ENCODE measurements at regions not wholly inside any gene's neighbourhood (a gene's known extent, or its start where the extent isn't known, plus 50 kb on each side); places are given as distances from the start of the nearest gene placed in this dataset.

GRCh38 chr15:61584410-61584809, 355.3 kb upstream of the RORA start:
- Mint-ChIP-seq H3K4me3 (no peak overlapping the region), H3K36me3 (no peaks in the 10 kb centered on the region), H3K9me3 (peaks cover 5% of the 10 kb centered on the region), H3K27ac (no peak overlapping the region), H3K4me1 (ENCODE audit: unreplicated experiment) (no peaks in the 10 kb centered on the region), H3K27me3 (no peaks in the 10 kb centered on the region)
- no peak for TF ChIP-seq CTCF (conservative IDR thresholded peaks at IDR 0.05)
- no peak for DNase-seq (ENCODE audit: extremely low spot score, unreplicated experiment)

GRCh38 chr15:61582092-61582491, 353.0 kb upstream of the RORA start:
- Mint-ChIP-seq H3K27ac (no peak overlapping the region), H3K4me3 (no peak overlapping the region), H3K27me3 (no peaks in the 10 kb centered on the region), H3K4me1 (ENCODE audit: unreplicated experiment) (no peaks in the 10 kb centered on the region), H3K9me3 (peaks cover 5% of the 10 kb centered on the region), H3K36me3 (no peaks in the 10 kb centered on the region)
- no peak for TF ChIP-seq CTCF (conservative IDR thresholded peaks at IDR 0.05)
- DNase-seq (ENCODE audit: extremely low spot score, unreplicated experiment) = no peak

- DNase-seq (ENCODE audit: extremely low spot score, unreplicated experiment) = no peak
- H3K4me1 Mint-ChIP-seq (ENCODE audit: unreplicated experiment) = no peaks in the 10 kb centered on the region
- no peaks in the 10 kb centered on the region for H3K36me3 Mint-ChIP-seq
- no peak overlapping the region for H3K27ac Mint-ChIP-seq
- no peaks in the 10 kb centered on the region for H3K9me3 Mint-ChIP-seq
- TF ChIP-seq CTCF (conservative IDR thresholded peaks at IDR 0.05) = no peak
- H3K4me3 Mint-ChIP-seq = no peak overlapping the region
- peaks cover 7% of the 10 kb centered on the region for H3K27me3 Mint-ChIP-seq
Observed at GRCh38 chr15:61575597-61575996, 346.5 kb upstream of the RORA start.

- Mint-ChIP-seq H3K9me3 (no peaks in the 10 kb centered on the region), H3K36me3 (no peaks in the 10 kb centered on the region), H3K4me1 (ENCODE audit: unreplicated experiment) (no peaks in the 10 kb centered on the region), H3K27me3 (peaks cover 7% of the 10 kb centered on the region), H3K4me3 (no peak overlapping the region), H3K27ac (no peak overlapping the region)
- no peak for DNase-seq (ENCODE audit: extremely low spot score, unreplicated experiment)
- TF ChIP-seq CTCF (conservative IDR thresholded peaks at IDR 0.05) = no peak
Observed at GRCh38 chr15:61571026-61571425, 341.9 kb upstream of the RORA start.

GRCh38 chr15:61564785-61565184, 335.7 kb upstream of the RORA start:
- no peak for TF ChIP-seq CTCF (conservative IDR thresholded peaks at IDR 0.05)

More at GRCh38 chr15:61564785-61565184, 335.7 kb upstream of the RORA start:
- Mint-ChIP-seq H3K4me1 (ENCODE audit: unreplicated experiment) (no peaks in the 10 kb centered on the region), H3K4me3 (no peak overlapping the region), H3K9me3 (peaks cover 4% of the 10 kb centered on the region), H3K27ac (no peak overlapping the region), H3K27me3 (peaks cover 29% of the 10 kb centered on the region), H3K36me3 (no peaks in the 10 kb centered on the region)
- no peak for DNase-seq (ENCODE audit: extremely low spot score, unreplicated experiment)
